NCI-H526 treated with DMSO at 0.1 percent for 48 hours (cell line): ENCODE measurements at regions not wholly inside any gene's neighbourhood (a gene's known extent, or its start where the extent isn't known, plus 50 kb on each side); places are given as distances from the start of the nearest gene placed in this dataset.
A peak's percentile ranks its signal among the peaks of the same experiment; 100 is the strongest.

Source experiments
- DNase-seq: peaks from one replicate; lab custom pipeline; 2025; lab: John Stamatoyannopoulos, UW

DNA sequence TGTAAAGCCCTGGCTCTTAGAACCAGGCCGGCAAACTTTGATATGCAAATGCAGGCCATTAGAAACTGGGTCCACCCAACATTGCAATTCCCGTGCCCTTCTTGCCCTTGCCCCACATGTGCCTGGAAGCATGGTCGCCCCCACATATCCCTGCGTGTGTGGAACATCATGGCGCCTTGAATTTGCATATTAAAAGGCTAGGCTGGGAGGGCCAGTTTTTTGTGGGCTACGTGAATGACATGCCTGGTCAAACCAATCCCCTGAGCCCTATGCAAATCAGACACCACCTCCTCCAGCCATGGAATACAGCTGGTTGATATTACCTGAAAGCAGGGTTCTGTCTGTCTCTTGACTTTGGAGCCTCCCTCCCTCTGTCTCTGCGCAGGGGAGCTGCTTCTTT lies 58.7 kb upstream of the ARHGEF26 start:
- peak; percentile 45 for DNase-seq

DNA sequence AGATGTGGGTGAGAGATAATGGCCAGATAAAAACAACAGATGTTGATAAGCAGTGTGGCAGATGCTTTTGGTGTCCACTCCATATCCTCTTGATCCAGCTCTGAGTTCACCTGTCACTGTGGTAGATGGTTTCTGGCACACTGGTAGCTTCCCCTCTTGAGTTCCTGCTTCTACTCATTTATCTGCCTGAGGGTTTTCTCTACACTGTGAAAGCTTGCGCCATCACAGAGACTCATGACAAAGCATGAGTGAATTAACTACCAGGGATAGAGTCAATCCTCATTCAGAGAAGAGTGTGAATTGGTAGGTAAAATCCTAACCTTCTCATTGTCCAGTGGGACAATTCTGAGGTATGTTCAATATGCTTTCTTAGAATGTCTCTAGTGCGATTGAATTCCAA lies 50.0 kb upstream of the ARHGEF26 start:
- no peak for DNase-seq
